Stimulated activated naive CD8-positive, alpha-beta T cell treated with anti-CD3 and anti-CD28 coated beads, Interleukin-15, Interleukin-2, amounts not matched to agents 100 U/mL and 50 U/mL, for 24 hours (primary cell): ENCODE measurements at regions not wholly inside any gene's neighbourhood (a gene's known extent, or its start where the extent isn't known, plus 50 kb on each side); places are given as distances from the start of the nearest gene placed in this dataset.
"Not testable (repeated sequence)": the region's sequence is repeated elsewhere in the genome, so short reads cannot be mapped to it uniquely, and the experiment has no call there.

ENCODE experiments used
- ATAC-seq: fragments of 150-1000 bp; cut with Tn5 transposase; one replicate; pipeline ENCODE4 v1.10.0; 2021
- DNase-seq: peaks from one replicate; pipeline ENCODE4 v3.0.0; 2021

DNA sequence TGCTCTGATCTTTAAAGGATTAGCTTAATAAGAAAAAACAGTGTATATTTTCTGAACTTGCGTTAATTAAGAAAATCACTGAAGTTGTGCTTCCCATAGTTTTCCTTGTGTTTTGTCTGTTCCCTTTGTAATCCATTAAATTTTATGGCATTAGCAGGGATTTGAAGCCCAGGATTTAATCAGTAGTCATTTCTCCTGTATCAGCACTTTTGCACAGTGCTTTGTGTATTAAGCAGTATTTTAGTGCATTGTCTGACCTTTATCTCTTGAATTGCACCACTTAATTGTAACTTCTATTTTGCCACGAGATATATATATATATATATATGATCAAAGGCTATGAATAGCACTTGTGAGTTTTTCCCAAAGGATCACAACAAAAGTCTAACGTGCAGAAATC, 133.7 kb downstream of the S1PR1 start:
- DNase-seq (no peak), ATAC-seq (no peak)

DNA sequence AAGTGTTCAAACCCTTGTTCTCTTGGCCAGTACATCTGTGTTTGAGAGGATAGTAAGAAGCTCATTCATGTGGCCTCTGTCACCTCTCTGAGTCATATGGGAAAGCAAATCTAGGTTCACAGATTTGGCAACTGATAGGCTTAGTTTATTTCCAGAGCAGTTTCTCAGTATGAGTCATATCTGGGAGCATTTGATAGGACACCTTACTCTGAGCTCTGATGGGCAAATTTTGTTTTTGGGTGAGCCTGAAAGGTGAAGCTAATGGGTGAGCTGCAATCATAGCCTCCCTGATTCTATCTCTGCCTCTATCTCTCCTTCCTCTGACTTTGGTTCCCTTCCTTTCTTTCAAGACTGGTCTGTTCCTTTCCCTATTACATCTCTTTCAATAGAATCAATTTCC, 134.4 kb downstream of the S1PR1 start:
- DNase-seq (no peak), ATAC-seq (peak; percentile 98)

DNA sequence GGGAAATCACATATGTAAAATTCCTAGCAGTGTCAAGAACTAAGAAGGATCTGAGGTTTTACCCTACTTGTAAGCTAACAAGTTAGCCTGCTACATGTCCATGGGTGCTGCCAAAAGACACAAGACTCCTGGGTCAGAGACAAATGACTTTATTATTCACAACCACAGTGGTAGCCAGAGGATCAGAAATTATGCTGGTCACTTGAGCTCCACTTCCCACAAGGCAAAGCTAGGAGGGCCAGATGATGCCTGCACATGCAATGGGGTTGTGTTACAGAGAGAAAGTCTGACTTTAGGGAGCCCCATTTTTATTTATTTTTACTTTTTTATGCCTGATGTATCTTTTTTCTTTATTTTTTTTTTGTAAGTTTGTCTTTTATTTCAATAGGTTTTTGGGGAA, 136.8 kb downstream of the S1PR1 start:
- DNase-seq = no peak
- no peak for ATAC-seq

DNA sequence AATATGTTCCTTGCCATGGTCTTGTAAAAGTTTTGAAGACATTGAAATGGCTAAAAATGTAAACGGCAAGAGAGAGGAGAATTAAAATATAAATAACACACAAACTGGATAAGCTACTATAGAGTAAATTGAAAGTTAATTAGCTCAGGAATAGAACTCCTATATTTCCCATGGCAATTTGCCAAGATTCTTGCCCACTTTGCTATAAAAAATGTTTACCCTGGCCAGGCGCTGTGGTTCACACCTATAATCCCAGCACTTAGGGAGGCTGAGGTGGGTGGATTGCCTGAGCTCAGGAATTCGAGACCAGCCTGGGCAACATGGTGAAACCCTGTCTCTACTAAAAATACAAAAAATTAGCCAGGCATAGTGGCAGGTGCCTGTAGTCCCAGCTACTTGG, 138.6 kb downstream of the S1PR1 start:
- ATAC-seq, DNase-seq: not testable (repeated sequence)

DNA sequence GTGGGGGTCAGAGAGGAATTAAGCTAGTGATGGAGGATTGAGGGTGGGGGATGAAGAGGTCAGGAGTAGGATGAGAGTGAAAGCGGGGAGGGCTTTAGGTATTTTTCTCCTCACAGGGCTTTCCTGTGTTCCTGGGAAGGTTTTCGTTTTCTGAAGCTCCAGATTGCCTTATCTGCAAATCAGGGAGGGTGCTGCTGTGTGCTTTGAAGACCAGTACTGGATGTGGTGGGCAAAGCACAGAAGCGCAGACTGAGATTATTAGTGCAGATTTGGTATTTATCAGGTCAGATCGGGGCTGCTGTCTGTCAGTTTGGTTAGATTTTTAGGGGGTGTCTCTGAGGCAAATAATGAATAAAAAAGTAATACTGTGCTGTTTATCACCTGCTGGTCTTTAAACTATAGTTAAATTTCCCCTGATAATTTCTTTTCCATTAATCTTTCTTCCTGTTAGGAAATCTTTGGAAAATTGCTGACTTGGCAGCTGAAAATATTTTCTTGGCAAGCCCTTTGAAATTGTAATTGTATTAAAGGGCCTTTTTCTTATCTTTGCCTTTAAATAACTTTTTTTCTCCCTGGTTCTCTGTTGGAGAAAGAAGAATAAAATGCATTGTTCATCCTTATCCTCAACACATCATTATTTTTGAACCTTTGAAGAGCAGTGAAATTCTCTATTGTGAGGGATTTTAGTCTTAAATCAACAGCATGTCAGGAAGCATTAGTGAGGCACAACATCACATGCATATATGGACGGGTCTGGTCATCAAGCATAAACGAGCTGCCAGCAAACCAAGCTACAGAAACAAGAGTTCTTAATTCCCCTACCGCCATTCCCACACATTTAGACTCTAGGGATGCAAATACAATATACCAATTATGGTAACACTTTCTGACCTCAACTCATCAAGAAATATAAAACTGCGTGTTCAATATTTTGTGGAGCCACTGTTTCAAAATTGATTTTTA, 139.6 kb downstream of the S1PR1 start:
- DNase-seq (no peak), ATAC-seq (no peak)

DNA sequence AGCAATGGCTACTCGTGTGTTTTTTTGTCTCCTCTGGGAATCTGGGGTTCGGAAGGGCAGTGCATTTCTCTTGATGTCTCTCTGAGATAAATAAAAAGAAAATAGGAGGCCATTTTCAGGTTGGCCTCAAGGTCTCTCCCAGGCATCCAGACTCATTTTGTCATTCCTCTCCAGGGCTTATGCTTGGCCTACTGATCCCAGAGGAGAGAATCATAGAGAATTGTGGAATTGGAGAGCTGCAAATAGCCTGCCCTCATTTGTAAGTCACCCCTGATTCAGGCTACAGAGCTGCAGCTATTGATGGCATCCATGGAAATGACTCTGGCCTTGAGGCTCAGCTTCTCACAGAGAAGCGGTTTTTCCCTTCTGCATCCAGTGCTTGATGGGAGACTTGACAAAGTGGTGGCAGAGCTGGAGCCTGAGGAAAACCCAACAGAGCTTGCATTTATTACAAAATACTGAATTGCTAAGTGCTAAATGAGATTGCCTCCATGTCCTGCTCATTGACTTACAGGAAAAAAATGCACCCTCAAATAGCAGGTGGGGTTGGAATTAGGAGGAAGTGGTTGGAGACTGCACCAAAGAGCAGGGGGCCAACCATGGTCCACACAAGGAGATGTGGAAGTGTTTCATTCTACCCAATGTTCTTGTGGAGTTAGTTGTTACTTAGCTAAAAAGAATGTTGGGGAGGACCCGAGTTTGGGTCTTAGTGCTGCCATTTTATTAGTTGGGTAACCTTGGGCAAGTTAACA, 140.4 kb downstream of the S1PR1 start:
- DNase-seq (no peak), ATAC-seq (no peak)

DNA sequence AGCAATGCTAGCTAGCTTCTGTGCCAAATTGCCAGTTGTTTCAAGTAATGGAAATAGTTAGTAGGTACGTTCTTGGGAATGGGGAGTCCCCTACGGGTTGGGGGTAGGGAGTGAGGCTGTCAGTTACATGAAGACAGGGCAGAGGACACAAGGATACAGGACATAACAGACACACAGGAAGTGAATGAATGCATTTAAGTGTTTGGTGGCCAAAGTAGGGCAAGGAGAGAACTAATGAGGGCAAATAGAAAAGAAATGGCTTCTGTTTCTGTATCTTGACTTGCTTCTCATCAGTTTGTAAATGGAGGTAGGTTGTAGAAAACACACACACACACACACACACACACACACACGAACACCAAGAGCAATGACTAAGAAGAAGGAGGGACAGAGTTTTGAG, 142.2 kb downstream of the S1PR1 start:
- no peak for ATAC-seq

DNA sequence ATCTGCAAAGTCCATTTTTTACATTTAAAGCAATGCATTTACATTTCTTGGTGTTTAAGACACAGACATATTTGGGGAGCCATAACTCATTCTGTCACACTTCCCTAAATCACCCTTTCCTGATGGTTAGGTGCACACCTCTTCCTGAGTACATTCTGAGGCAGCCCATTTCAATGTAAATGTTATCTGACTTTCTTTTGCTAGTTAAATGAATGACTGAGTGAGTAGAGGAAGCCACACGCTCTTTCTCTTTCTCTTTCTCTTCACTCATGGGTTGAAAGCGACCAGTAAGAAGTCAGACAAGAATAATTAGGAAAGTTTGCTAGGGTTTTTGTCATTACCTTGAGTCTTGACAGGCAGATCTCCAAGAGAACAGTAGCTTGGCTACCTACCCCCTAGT, 143.1 kb downstream of the S1PR1 start:
- peak; percentile 52 for ATAC-seq

More for the DNA sequence above, 142.2 kb downstream of the S1PR1 start:
- no peak for DNase-seq

DNA sequence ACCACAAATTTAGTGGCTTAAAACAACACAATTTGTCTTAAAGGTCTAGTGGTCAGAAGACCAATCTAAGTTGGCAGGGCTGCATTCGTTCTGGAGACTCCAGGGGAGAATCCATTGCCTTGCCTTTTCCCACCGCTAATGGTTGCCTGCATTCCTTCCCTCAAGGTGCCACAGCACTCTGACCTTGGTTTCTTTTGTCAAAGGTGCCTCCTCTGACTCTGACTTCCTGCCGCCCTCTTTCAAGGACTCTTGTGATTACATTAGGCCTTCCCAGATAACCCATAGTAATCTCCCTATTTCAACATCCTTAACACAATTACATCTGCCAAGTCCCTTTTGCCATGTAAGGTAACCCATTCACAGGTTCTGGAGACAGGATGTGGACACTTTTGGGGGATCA, 145.3 kb downstream of the S1PR1 start:
- no peak for DNase-seq
- ATAC-seq = no peak

More for the DNA sequence above, 143.1 kb downstream of the S1PR1 start:
- DNase-seq = no peak

DNA sequence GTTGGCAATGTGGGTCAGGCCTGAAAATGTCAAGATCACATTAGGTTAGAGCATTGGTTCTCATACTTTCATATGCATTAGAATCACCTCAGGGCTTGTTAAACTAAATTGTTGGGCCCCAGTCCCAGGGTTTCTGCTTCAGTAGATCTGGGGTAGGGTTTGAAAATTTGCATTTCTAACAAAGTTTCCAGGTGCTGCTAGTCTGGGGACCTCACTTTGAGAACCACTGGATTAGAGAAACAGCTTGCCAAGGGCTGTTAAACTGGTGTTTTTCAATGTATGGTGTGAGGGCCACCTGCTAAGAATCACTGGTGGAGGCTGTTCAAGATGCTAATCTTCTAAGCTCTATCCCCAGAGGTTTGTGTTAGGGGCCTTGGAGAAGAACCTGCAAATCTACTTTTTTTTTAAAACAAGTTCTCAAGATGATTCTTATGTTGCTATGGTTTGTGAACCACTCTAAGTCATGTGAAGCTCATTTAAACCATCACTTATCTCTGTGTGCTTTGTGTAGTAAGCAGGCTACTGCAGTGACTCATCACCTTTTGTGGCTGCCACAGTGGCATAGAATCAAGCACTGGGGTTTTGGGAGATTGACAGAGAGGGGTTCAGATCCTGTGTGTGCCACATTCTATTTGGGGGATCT, 152.2 kb downstream of the S1PR1 start:
- DNase-seq (no peak), ATAC-seq (peak; percentile 81)

DNA sequence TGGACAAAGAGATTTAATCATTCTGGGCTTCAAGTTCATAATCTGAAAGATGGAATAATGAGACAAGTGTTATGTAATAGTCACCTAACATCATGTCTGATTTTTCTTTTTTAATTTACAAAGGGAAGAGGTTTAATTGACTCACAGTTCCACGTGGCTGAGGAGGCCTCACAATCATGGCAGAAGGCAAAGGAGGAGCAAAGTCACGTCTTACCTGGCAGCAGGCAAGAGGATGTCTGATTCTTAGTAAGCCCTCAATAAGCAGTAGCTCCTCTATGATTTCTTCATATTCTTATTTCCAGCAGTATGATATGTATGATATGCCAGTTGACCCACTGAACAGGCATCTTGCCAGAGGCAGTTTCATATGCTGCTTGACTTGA, 152.7 kb downstream of the S1PR1 start:
- DNase-seq = no peak
- peak; percentile 19 for ATAC-seq

DNA sequence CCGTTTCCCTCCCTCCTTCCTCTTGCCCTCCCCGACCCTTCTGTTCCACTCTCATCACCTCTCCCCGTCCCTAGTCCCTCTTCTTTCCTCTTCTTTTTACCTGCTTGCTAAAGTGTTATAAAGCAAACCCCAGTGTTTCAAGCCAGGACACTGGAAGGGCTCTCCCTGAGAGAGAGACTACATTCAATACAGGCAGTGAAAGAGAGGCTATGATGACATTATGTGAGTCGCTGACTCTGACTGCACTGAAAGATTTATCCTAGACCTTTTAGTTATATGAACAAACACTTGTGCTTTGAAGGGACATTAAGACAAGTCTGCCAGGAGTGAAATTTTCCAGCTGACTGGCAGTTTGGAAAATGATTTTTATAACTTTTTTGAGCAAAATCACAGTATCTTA, 155.7 kb downstream of the S1PR1 start:
- no peak for ATAC-seq
- DNase-seq = no peak

DNA sequence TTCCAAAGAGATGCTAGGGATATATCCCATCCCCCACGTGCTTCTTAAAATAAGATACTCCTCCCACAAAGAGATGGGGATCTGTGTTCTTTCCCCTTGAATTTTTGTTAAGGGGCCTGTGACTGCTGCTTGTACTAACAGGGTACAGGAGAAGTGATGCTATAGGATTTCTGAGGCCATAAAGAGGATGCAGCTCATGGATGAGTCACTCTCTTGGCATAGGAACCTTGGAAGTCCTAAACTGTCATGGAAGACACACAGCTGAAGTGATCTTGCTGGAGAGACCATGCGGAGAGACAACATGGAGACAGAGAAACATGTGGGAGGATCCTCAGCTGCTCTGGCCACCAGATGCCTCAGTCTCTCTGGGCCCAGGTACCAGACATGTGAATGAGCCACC, 157.2 kb downstream of the S1PR1 start:
- no peak for DNase-seq
- ATAC-seq = no peak

DNA sequence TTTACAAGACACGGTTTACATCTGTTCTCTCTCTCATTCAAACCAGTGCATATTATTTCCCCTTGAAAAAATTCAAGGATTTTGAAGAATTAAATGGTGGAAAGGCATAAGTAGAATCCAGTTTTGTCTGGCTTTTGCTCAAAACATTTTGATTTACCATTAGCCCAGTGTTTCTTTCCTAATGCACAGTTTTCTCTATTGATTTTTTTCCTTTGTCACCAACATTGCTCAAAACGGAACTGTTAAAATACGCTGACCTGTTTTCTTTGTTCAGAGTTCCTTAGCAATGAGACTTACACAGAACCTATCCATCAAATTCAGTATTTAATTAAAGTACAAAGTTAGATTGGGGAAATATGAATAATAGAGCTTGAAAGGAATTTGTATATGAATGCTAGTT, 162.4 kb downstream of the S1PR1 start:
- no peak for ATAC-seq

DNA sequence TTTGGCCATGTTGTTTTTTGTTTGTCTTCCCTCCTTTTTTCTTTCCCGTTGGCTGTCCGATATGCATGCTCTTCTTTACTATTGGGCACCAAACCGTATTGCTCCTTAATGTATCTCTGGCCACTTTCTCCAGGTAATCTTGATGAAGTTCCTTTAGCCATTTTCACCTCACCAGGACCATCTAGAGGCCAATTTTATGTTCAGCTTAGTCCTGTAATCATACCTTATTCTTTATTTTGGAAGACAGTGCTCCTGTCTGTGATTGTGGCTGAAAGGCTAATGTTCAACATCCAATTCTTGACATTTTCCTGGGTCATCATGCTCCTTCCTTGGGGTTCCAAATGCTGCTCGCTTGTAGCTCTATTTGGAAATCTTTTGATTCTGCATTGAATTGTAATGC, 169.5 kb downstream of the S1PR1 start:
- ATAC-seq (no peak), DNase-seq (no peak)

More for the DNA sequence above, 162.4 kb downstream of the S1PR1 start:
- no peak for DNase-seq

DNA sequence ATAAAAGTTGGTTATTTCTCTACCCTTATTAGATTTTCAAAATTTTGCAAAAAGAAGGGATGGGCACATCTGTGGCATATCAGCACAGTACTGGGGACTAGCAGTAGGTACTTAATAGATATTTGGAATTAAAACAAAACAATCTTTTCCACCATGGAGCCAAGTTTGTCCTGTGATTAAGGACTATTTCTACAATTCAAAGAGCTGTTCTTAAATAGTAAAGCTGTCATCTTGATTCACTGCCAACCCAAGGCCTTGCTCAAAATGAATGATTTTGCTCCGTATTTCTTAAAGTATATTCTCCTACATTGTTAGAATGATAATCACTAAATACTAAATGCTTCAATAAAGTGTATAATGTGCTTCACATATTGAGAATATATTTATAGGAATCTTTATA, 169.9 kb downstream of the S1PR1 start:
- no peak for ATAC-seq
- DNase-seq = no peak

DNA sequence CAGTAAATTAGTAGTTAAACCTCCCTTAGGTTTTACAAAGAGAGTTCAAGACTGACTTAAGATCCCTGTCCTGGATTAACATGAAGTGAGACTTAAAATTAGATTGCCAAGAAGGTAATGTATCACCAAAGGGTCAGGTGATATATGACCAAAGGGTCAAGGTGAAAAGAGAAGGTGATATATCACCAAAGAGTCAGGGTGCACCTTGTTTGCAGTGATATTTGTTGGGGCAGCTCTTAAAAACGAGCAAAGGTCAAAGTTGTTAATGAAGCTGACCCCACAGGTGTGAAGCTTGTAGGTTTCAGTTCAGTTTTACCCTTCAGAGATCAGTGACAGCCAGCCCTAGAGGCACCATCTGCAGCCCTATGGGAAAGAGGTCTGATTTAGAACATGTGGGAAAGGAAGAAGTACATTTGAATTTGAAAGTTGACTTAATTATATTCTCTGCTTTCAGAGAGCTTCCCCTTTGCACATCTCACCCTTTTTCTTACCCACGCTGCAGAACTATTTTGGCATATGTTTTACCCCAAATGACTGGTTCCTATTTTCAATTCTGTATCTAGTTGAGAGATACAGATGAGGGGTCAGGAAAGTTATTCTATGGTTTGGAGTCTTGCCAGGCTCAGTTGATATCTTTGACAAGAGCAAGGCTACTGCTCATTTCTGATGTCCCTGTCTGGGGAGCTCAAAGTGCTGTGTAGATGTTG, 170.8 kb downstream of the S1PR1 start:
- ATAC-seq (peak; percentile 13), DNase-seq (no peak)

DNA sequence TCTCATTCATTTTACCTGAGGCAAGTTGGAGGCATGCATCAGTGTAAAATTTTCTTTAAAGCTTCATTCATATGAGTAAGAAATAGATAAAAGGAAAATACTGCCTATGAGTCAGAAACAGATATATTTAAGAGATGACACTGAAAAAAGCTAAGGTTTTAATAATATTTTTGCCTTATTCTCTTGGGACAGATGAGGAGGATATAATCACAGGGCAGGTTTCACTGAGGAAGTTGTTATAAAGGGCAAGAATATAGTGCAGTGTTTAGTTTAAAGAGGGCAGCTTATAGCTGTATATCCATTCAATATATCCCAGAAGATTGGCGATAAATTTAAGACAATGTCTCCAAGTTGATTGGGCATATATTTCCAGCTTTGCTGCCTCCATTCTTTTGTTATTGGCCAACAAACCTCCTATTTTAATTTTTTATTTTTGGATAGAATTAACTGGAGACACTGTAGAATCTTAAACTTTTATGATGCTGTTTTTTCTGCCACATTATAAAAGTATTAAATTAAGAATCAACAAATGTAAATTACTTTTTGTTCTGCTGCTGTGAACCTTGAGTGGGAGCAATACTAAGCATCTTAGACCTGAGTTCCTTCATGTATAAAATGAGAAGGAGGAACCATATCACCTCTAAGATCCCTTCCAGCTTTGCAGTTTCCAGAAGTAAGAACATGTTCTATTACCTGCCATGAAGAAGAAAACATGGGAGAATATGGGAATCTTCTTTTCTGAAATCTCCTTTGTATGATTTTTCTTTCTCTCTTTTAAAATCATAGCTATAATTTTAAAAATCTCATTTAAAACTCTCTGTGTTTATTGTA, 171.6 kb downstream of the S1PR1 start:
- DNase-seq (no peak), ATAC-seq (no peak)

DNA sequence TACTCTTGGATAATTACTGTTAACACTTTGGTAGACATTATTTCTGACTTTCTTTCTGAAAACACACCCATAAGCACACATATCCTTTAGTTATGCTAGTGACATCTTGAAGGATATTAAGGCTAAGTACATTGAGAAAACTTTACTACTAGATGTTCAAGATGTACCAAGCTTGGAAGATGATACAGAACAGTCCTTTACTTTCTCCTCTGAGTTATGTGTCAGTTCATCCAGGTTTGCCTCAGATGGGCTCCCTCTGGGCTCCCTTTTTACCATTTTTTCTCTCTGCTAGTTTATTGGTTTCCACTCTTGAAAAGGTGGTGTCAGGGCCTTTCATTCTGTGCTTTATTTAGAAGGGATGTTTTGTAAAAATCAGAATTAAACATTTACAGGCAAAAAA, 172.3 kb downstream of the S1PR1 start:
- no peak for ATAC-seq
- no peak for DNase-seq

DNA sequence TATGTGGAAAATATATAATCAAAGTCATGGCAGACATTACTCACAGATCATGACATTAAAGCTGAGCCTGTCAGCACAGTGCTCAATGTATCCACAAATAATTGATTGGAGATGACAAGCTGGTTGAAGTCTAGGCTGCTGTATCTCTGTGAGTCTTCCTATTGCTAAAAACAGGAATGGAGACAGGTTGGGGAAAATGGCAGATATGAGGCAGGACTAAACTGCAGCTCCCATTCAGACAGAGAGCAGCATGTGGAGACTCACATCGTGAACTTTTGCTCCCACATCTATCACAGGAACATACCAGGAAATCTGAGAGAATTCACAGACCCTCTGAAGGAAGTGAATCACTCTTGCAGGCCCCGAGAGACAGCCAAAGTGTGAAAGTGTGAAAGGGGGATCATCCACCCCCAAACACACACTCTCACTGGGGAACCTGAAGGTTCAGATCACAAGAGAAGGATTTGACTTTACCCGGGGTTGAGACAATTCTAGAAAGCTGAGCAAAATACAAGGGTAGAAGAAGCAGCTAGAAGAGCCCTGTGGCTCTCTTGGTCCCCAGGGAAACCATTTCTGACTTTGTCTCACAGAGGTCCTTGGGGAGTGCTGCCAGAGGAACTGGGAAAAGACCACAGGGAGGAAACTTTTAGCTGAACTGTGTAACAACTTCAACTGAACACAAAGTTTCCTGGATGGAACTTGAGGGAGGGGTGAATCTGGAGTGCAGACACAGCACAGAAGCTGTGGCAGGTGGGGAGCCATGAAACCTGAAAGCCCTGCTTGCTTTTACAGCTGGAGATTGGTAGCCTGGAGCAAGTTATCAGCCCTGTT, 173.4 kb downstream of the S1PR1 start:
- peak; percentile 86 for ATAC-seq
- peak; percentile 23 for DNase-seq
